WTC11 (cell line): ENCODE measurements at regions not wholly inside any gene's neighbourhood (a gene's known extent, or its start where the extent isn't known, plus 50 kb on each side); places are given as distances from the start of the nearest gene placed in this dataset.
"Not testable (repeated sequence)": the region's sequence is repeated elsewhere in the genome, so short reads cannot be mapped to it uniquely, and the experiment has no call there.

ENCODE experiments used
- ATAC-seq: fragments of 200-7000 bp; cut with Tn5 transposase; 2 replicates; pipeline ENCODE4 v1.10.0; 2021; ENCODE audit warnings: mild to moderate bottlenecking, moderate library complexity
- CTCF ChIA-PET: fragments of 300-600 bp; sonication (Branson Sonifier 250); formaldehyde crosslinking; loops from one replicate; lab custom pipeline; 2021; ENCODE audit warnings: antibody characterized with exemption; lab: Charles Lee
- POLR2A ChIA-PET: fragments of 350-600 bp; sonication (Branson Sonifier 250); formaldehyde crosslinking; loops from one replicate; lab custom pipeline; 2021; ENCODE audit warnings: antibody characterized with exemption; lab: Charles Lee
- DNase-seq: peaks from one replicate; pipeline ENCODE4 v3.0.0; 2021; ENCODE audit warnings: low spot score
- H3K27ac Mint-ChIP-seq: 2 replicates; pipeline ENCODE4 v1.8.0; 2021; ENCODE audit warnings: mixed read lengths
- H3K27me3 Mint-ChIP-seq: 2 replicates; pipeline ENCODE4 v1.8.0; 2021; ENCODE audit warnings: low read depth, mild to moderate bottlenecking, moderate library complexity, mixed read lengths
- H3K36me3 Mint-ChIP-seq: 2 replicates; pipeline ENCODE4 v1.8.0; 2021; ENCODE audit warnings: mixed read lengths
- H3K4me1 Mint-ChIP-seq: 2 replicates; pipeline ENCODE4 v1.8.0; 2022; ENCODE audit warnings: mixed read lengths
- H3K4me3 Mint-ChIP-seq: 2 replicates; pipeline ENCODE4 v1.8.0; 2021; ENCODE audit warnings: mild to moderate bottlenecking, moderate library complexity, mixed read lengths
- H3K9me3 Mint-ChIP-seq: 2 replicates; pipeline ENCODE4 v1.8.0; 2021; ENCODE audit warnings: mixed read lengths
- ATF1 ChIP-seq: sonication (generic); formaldehyde crosslinking; IDR thresholded peaks from 2 replicates; pipeline ENCODE4 v1.8.1; 2023; ENCODE audit warnings: mild to moderate bottlenecking, moderate library complexity, missing genetic modification reagents
- CREM ChIP-seq: sonication (generic); formaldehyde crosslinking; IDR thresholded peaks from 2 replicates; pipeline ENCODE4 v1.8.1; 2022; ENCODE audit warnings: mild to moderate bottlenecking, missing genetic modification reagents, moderate library complexity
- ELF4 ChIP-seq: sonication (generic); formaldehyde crosslinking; IDR thresholded peaks from 2 replicates; pipeline ENCODE4 v1.8.1; 2022; ENCODE audit warnings: low read depth, mild to moderate bottlenecking, moderate library complexity, missing genetic modification reagents
- FOXJ3 ChIP-seq: sonication (generic); formaldehyde crosslinking; IDR thresholded peaks from 2 replicates; pipeline ENCODE4 v1.9.0; 2021; ENCODE audit warnings: missing genetic modification reagents, mild to moderate bottlenecking, borderline replicate concordance
- GABPB1 ChIP-seq: sonication (generic); formaldehyde crosslinking; IDR thresholded peaks from 2 replicates; pipeline ENCODE4 v1.8.1; 2023; ENCODE audit warnings: mild to moderate bottlenecking, missing genetic modification reagents
- GRHL2 ChIP-seq: fragments of 250-450 bp; sonication (Bioruptor Pico); IDR thresholded peaks from 2 replicates; pipeline ENCODE4 v1.8.0; 2022; ENCODE audit warnings: mild to moderate bottlenecking, moderate library complexity; ENCODE audit not compliant: insufficient replicate concordance, severe bottlenecking
- HMGA2 ChIP-seq: fragments of 250-450 bp; sonication (Bioruptor Pico); IDR thresholded peaks from 2 replicates; pipeline ENCODE4 v1.4.0; 2021; ENCODE audit warnings: mild to moderate bottlenecking, moderate library complexity
- JUN ChIP-seq: sonication (generic); formaldehyde crosslinking; IDR thresholded peaks from 2 replicates; pipeline ENCODE4 v1.8.0; 2023; ENCODE audit warnings: mild to moderate bottlenecking, missing genetic modification reagents
- KAT7 ChIP-seq: sonication (generic); formaldehyde crosslinking; IDR thresholded peaks from 2 replicates; pipeline ENCODE4 v1.8.1; 2023; ENCODE audit warnings: missing genetic modification reagents, mild to moderate bottlenecking, borderline replicate concordance
- MYBL2 ChIP-seq: sonication (generic); formaldehyde crosslinking; IDR thresholded peaks from 2 replicates; pipeline ENCODE4 v1.8.1; 2023; ENCODE audit warnings: mild to moderate bottlenecking, moderate library complexity, missing genetic modification reagents
- NFE2L1 ChIP-seq: sonication (generic); formaldehyde crosslinking; IDR thresholded peaks from 2 replicates; pipeline ENCODE4 v1.8.1; 2023; ENCODE audit warnings: missing genetic modification reagents
- NR3C1 ChIP-seq: sonication (generic); formaldehyde crosslinking; conservative IDR thresholded peaks from 2 replicates; pipeline ENCODE4 v1.8.1; 2023; ENCODE audit warnings: low read depth, mild to moderate bottlenecking, missing genetic modification reagents
- SMAD3 ChIP-seq: sonication (generic); formaldehyde crosslinking; IDR thresholded peaks from 2 replicates; pipeline ENCODE4 v1.8.0; 2022; ENCODE audit warnings: missing genetic modification reagents, mild to moderate bottlenecking, borderline replicate concordance
- SMAD4 ChIP-seq: sonication (generic); formaldehyde crosslinking; IDR thresholded peaks from 2 replicates; pipeline ENCODE4 v1.8.0; 2022; ENCODE audit warnings: mild to moderate bottlenecking, missing genetic modification reagents
- TEAD1 ChIP-seq: sonication (generic); formaldehyde crosslinking; IDR thresholded peaks from 2 replicates; pipeline ENCODE4 v1.8.0; 2022; ENCODE audit warnings: mild to moderate bottlenecking, missing genetic modification reagents
- ZBTB43 ChIP-seq: sonication (generic); formaldehyde crosslinking; IDR thresholded peaks from 2 replicates; pipeline ENCODE4 v1.8.1; 2023; ENCODE audit warnings: mild to moderate bottlenecking, missing genetic modification reagents
- ZNF512 ChIP-seq: sonication (generic); formaldehyde crosslinking; IDR thresholded peaks from 2 replicates; pipeline ENCODE4 v1.8.1; 2022; ENCODE audit warnings: missing genetic modification reagents, borderline replicate concordance
- TF ChIP-seq, protein P1 (sequence below): sonication (generic); formaldehyde crosslinking; IDR thresholded peaks from 2 replicates; pipeline ENCODE4 v1.8.1; 2022; ENCODE audit warnings: low read depth, mild to moderate bottlenecking, moderate library complexity, missing genetic modification reagents, borderline replicate concordance

DNA sequence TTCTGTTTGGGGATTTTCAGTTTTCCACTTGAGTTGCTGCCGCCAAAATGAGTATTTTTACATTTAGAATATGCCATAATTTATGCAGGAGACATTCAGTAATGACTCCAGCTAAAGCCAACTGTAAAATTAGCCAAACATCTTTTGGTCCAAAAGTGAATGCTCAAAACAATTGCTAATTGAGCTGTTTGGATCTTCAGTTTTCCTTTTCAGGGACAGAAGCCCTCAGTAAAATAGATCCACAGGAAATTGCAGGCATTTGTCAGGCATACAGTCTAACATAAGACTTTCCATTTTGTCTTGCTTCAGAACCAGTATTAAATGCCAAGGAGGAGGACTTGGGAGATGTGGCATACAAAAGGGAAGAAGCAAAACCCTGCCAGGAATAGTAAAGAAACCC lies 524.8 kb upstream of the API5 start:
- ChIA-PET POLR2A (no interaction called here), CTCF (no interaction called here)
- ATAC-seq = no peak
- H3K27me3 Mint-ChIP-seq = no peaks in the 10 kb centered on the region
- DNase-seq = no peak
- H3K9me3 Mint-ChIP-seq = peaks cover 11% of the 10 kb centered on the region
- no peaks in the 10 kb centered on the region for H3K4me1 Mint-ChIP-seq
- no peak overlapping the region for H3K27ac Mint-ChIP-seq
- H3K4me3 Mint-ChIP-seq = no peak overlapping the region
- peaks cover 8% of the 10 kb centered on the region for H3K36me3 Mint-ChIP-seq
- TF ChIP-seq SMAD4 (CRISPR knock-in tag) = no peak
- no peak for TF ChIP-seq CREM
- no peak for TF ChIP-seq GRHL2 (CRISPR knock-in tag)
- no peak for TF ChIP-seq NFE2L1 (CRISPR knock-in tag)
- TF ChIP-seq ZBTB43 (CRISPR knock-in tag) = no peak
- TF ChIP-seq ATF1 = no peak
- TF ChIP-seq FOXJ3 (CRISPR knock-in tag) = no peak

DNA sequence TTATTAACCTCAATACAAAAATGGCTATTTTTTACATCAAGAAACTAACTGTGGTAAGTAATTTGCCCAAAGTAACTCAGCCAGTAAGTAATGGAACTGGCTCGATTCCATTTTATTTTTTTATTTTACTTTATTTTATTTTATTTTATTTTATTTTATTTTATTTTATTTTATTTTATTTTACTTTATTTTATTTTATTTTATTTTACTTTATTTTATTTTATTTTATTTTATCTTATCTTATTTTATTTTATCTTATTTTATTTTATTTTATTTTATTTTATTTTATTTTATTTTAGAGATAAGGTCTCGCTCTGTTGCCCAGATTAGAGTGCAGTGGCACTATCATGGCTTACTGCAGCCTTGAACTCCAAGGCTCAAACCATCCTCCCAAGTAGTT lies 516.3 kb upstream of the API5 start:
- H3K27ac Mint-ChIP-seq, H3K27me3 Mint-ChIP-seq, H3K9me3 Mint-ChIP-seq, H3K36me3 Mint-ChIP-seq, CTCF ChIA-PET, H3K4me3 Mint-ChIP-seq, DNase-seq, H3K4me1 Mint-ChIP-seq, ATAC-seq, POLR2A ChIA-PET: not testable (repeated sequence)
- peak; percentile 98 for TF ChIP-seq HMGA2 (CRISPR knock-in tag)

- Mint-ChIP-seq H3K27ac (no peak overlapping the region), H3K4me1 (peaks cover 9% of the 10 kb centered on the region), H3K9me3 (peaks cover 8% of the 10 kb centered on the region), H3K27me3 (peaks cover 36% of the 10 kb centered on the region), H3K4me3 (no peak overlapping the region), H3K36me3 (peaks cover 4% of the 10 kb centered on the region; the same call in 1 of the 2 replicates)
- ChIA-PET CTCF (no interaction called here), POLR2A (no interaction called here)
- no peak for DNase-seq
- no peak for ATAC-seq
- TF ChIP-seq TEAD1 (CRISPR knock-in tag) = no peak
Measured at GRCh38 chr11:42800041-42800440, 511.8 kb upstream of the API5 start.

- H3K27me3 Mint-ChIP-seq = peaks cover 36% of the 10 kb centered on the region
- no peak overlapping the region for H3K27ac Mint-ChIP-seq
- no peak overlapping the region for H3K4me3 Mint-ChIP-seq
- ChIA-PET POLR2A (no interaction called here), CTCF (interaction anchor here (1.2 kb wide), 1 partner anchor 476 kb away, joined by 3 read pairs; no protein-coding TSS in a partner anchor)
- peaks cover 9% of the 10 kb centered on the region for H3K4me1 Mint-ChIP-seq
- TF ChIP-seq ATF1 = no peak
- TF ChIP-seq SMAD3 (CRISPR knock-in tag) = no peak
- no peak for TF ChIP-seq NR3C1 (CRISPR knock-in tag)
- TF ChIP-seq ELF4 (CRISPR knock-in tag) = no peak
- no peak for TF ChIP-seq GABPB1 (CRISPR knock-in tag)
- TF ChIP-seq ZNF512 (CRISPR knock-in tag) = no peak
- no peak for TF ChIP-seq MYBL2 (CRISPR knock-in tag)
- no peak for TF ChIP-seq JUN (CRISPR knock-in tag)
- no peak for TF ChIP-seq KAT7
- TF ChIP-seq, protein P1, sequence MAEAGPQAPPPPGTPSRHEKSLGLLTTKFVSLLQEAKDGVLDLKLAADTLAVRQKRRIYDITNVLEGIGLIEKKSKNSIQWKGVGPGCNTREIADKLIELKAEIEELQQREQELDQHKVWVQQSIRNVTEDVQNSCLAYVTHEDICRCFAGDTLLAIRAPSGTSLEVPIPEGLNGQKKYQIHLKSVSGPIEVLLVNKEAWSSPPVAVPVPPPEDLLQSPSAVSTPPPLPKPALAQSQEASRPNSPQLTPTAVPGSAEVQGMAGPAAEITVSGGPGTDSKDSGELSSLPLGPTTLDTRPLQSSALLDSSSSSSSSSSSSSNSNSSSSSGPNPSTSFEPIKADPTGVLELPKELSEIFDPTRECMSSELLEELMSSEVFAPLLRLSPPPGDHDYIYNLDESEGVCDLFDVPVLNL (CRISPR knock-in tag) = no peak
- ATAC-seq (no peak), DNase-seq (no peak)
- peaks cover 4% of the 10 kb centered on the region; the same call in 1 of the 2 replicates for H3K36me3 Mint-ChIP-seq
- peaks cover 8% of the 10 kb centered on the region for H3K9me3 Mint-ChIP-seq
Measured at GRCh38 chr11:42802201-42802899, 509.4 kb upstream of the API5 start.
